PC-3 (cell line): ENCODE measurements at regions not wholly inside any gene's neighbourhood (a gene's known extent, or its start where the extent isn't known, plus 50 kb on each side); places are given as distances from the start of the nearest gene placed in this dataset.

ENCODE experiments used
- ATAC-seq: fragments of 200-7000 bp; cut with Tn5 transposase; 2 replicates; pipeline ENCODE4 v1.9.1; 2020; ENCODE audit warnings: mild to moderate bottlenecking, moderate library complexity
- BruUV-seq: library from RNA; stranded (reverse); fragments of 400-500 nt; replicated peaks from 2 replicates; lab custom pipeline; 2021; lab: Mats Ljungman, UMichigan
- CTCF ChIA-PET: fragments of 300-600 bp; sonication (Branson Sonifier 250); formaldehyde crosslinking; loops from one replicate; lab custom pipeline; 2022; ENCODE audit warnings: antibody characterized with exemption; lab: Charles Lee
- POLR2A ChIA-PET: fragments of 300-600 bp; sonication (Branson Sonifier 250); formaldehyde crosslinking; loops from one replicate; lab custom pipeline; 2022; ENCODE audit warnings: antibody characterized with exemption; ENCODE audit not compliant: unreplicated experiment; lab: Charles Lee
- DNase-seq: peaks from one replicate; pipeline ENCODE4 v3.0.0-alpha.2; 2015
- H2AFZ ChIP-seq: fragments of 300-600 bp; sonication (generic); 2 replicates; pipeline ENCODE4 v1.6.0; 2016; ENCODE audit warnings: antibody characterized with exemption, low read length
- H3F3A ChIP-seq: fragments of 300-600 bp; sonication (generic); one replicate; pipeline ENCODE4 v1.6.0; 2017; ENCODE audit warnings: antibody characterized with exemption, low read length, control low read depth, mild to moderate bottlenecking; ENCODE audit not compliant: unreplicated experiment
- H3K27ac ChIP-seq: fragments of 300-600 bp; sonication (generic); 2 replicates; pipeline ENCODE4 v1.5.1; 2016; ENCODE audit warnings: mild to moderate bottlenecking, low read length
- H3K27me3 ChIP-seq: fragments of 300-600 bp; sonication (generic); 2 replicates; pipeline ENCODE4 v1.6.1; 2016; ENCODE audit warnings: low read length, mixed read lengths
- H3K36me3 ChIP-seq: fragments of 300-600 bp; sonication (generic); 2 replicates; pipeline ENCODE4 v1.6.1; 2016; ENCODE audit warnings: low read depth, mixed run types, low read length, mixed read lengths
- H3K4me1 ChIP-seq: fragments of 300-600 bp; sonication (generic); 2 replicates; pipeline ENCODE4 v1.5.1; 2016; ENCODE audit warnings: low read length; ENCODE audit not compliant: insufficient read depth
- H3K4me2 ChIP-seq: fragments of 300-600 bp; sonication (generic); 2 replicates; pipeline ENCODE4 v1.6.0; 2016; ENCODE audit warnings: low read length
- H3K4me3 ChIP-seq: fragments of 300-600 bp; sonication (generic); 2 replicates; pipeline ENCODE4 v1.5.1; 2016; ENCODE audit warnings: mild to moderate bottlenecking, low read length, mixed read lengths
- H3K79me2 ChIP-seq: fragments of 300-600 bp; sonication (generic); 2 replicates; pipeline ENCODE4 v1.6.1; 2017; ENCODE audit warnings: low read length, mixed read lengths
- H3K9ac ChIP-seq: fragments of 300-600 bp; sonication (generic); 2 replicates; pipeline ENCODE4 v1.6.0; 2016; ENCODE audit warnings: mild to moderate bottlenecking, low read length
- H3K9me2 ChIP-seq: fragments of 300-600 bp; sonication (generic); replicated peaks from 2 replicates; pipeline ENCODE4 v1.6.1; 2016; ENCODE audit warnings: mixed run types, low read length, mixed read lengths
- H3K9me3 ChIP-seq: fragments of 300-600 bp; sonication (generic); 2 replicates; pipeline ENCODE4 v1.6.1; 2016; ENCODE audit warnings: low read length, mixed read lengths
- H4K20me1 ChIP-seq: fragments of 300-600 bp; sonication (generic); 2 replicates; pipeline ENCODE4 v1.6.1; 2016; ENCODE audit warnings: low read length, mixed read lengths
- EZH2 ChIP-seq: fragments of 300-600 bp; sonication (generic); IDR thresholded peaks from one replicate; pipeline ENCODE4 v1.6.1; 2017; ENCODE audit warnings: antibody characterized with exemption, mild to moderate bottlenecking, low read length; ENCODE audit not compliant: unreplicated experiment
- EZH2phosphoT487 ChIP-seq: fragments of 300-600 bp; sonication (generic); IDR thresholded peaks from 2 replicates; pipeline ENCODE4 v1.6.1; 2018; ENCODE audit warnings: mild to moderate bottlenecking, antibody characterized with exemption, low read length, borderline replicate concordance
- intact Hi-C: fragments of 100-400 bp; cut with micrococcal nuclease; formaldehyde crosslinking; loops from 2 replicates; pipeline ENCODE4 v1.9.0; 2023
- TF ChIP-seq, protein P1 (sequence below): fragments of 300-600 bp; sonication (generic); conservative IDR thresholded peaks from 2 replicates; pipeline ENCODE4 v1.5.1; 2017; ENCODE audit warnings: antibody characterized with exemption, low read depth, mild to moderate bottlenecking, low read length

DNA sequence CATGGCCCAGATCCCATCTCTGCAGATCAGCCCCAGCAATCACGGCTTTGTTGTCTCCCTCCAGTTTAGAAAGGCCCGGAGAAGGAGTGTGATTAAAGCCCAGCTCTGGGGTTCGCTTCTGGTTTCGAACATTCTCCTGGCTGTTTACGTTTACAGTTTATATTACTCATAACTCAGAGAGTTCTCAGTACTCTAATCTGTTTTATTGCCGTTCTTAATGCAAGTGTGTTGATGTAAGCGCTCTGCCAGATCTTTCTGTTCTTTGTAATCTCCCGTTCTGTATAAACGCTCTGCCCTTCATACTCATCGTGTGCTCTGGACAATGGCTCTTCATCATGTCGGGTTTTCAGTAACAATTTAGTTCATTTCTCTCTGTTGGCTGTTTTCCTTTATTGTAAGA is 82.5 kb upstream of the PRNP start:
- H3K27ac ChIP-seq = no peak overlapping the region
- no peaks in the 10 kb centered on the region for H3K79me2 ChIP-seq
- peaks cover 41% of the 10 kb centered on the region for H3K4me1 ChIP-seq
- TF ChIP-seq EZH2phosphoT487 (no peak), EZH2 (no peak)
- TF ChIP-seq, protein P1, sequence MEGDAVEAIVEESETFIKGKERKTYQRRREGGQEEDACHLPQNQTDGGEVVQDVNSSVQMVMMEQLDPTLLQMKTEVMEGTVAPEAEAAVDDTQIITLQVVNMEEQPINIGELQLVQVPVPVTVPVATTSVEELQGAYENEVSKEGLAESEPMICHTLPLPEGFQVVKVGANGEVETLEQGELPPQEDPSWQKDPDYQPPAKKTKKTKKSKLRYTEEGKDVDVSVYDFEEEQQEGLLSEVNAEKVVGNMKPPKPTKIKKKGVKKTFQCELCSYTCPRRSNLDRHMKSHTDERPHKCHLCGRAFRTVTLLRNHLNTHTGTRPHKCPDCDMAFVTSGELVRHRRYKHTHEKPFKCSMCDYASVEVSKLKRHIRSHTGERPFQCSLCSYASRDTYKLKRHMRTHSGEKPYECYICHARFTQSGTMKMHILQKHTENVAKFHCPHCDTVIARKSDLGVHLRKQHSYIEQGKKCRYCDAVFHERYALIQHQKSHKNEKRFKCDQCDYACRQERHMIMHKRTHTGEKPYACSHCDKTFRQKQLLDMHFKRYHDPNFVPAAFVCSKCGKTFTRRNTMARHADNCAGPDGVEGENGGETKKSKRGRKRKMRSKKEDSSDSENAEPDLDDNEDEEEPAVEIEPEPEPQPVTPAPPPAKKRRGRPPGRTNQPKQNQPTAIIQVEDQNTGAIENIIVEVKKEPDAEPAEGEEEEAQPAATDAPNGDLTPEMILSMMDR = no peak
- intact Hi-C loops = no loop called here
- H3K9ac ChIP-seq = no peak overlapping the region
- peak overlapping the region; percentile 24; the same call in 1 of the 2 replicates for H2AFZ ChIP-seq
- H3K9me3 ChIP-seq = no peaks in the 10 kb centered on the region
- ChIA-PET POLR2A (no interaction called here), CTCF (no interaction called here)
- H3F3A ChIP-seq = peaks cover 4% of the 10 kb centered on the region
- no TSS peak for BruUV-seq
- ATAC-seq (0 out of 2 replicates have a peak, but pooled peaks have one; percentile 4), DNase-seq (peak; percentile 26)
- H3K4me3 ChIP-seq = no peak overlapping the region
- no peaks in the 10 kb centered on the region for H4K20me1 ChIP-seq
- no peaks in the 10 kb centered on the region for H3K9me2 ChIP-seq
- no peaks in the 10 kb centered on the region for H3K36me3 ChIP-seq
- no peak overlapping the region for H3K4me2 ChIP-seq
- H3K27me3 ChIP-seq = no peaks in the 10 kb centered on the region

DNA sequence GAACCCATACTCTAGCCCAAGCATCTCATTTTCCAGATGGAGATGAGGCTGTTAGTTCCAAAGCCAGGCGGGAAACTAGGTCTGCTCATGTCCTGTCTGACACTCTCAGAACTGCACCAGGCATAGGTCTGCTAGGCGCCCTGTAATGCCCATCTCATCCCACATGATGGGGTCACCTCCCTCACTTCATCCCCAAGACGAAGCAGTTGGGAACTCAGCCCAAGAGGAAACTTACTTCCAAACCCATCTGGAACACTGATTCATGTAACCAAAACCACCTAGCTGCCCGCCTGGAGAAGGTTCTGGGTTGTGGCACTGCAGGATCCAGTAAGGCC is 84.0 kb upstream of the PRNP start:
- ChIA-PET CTCF (interaction anchor here (0.6 kb wide), 1 partner anchor 119 kb away, joined by 12 read pairs; the partner anchor contains the start of gene PRND), POLR2A (no interaction called here)
- Histone ChIP-seq H3K9me2 (no peaks in the 10 kb centered on the region), H3K4me1 (peaks cover 41% of the 10 kb centered on the region), H4K20me1 (no peaks in the 10 kb centered on the region), H3K4me2 (peak overlapping the region; percentile 79), H3K9ac (no peak overlapping the region), H3K4me3 (no peak overlapping the region), H3K27ac (no peak overlapping the region), H3K9me3 (no peaks in the 10 kb centered on the region), H3K79me2 (no peaks in the 10 kb centered on the region), H2AFZ (no peak overlapping the region), H3K36me3 (no peaks in the 10 kb centered on the region), H3F3A (peaks cover 4% of the 10 kb centered on the region), H3K27me3 (no peaks in the 10 kb centered on the region)
- ATAC-seq (peak; percentile 12), DNase-seq (peak; percentile 36)
- BruUV-seq = no TSS peak
- intact Hi-C loops = no loop called here
- TF ChIP-seq, protein P1 = no peak
- TF ChIP-seq EZH2 = no peak
- TF ChIP-seq EZH2phosphoT487 = no peak

DNA sequence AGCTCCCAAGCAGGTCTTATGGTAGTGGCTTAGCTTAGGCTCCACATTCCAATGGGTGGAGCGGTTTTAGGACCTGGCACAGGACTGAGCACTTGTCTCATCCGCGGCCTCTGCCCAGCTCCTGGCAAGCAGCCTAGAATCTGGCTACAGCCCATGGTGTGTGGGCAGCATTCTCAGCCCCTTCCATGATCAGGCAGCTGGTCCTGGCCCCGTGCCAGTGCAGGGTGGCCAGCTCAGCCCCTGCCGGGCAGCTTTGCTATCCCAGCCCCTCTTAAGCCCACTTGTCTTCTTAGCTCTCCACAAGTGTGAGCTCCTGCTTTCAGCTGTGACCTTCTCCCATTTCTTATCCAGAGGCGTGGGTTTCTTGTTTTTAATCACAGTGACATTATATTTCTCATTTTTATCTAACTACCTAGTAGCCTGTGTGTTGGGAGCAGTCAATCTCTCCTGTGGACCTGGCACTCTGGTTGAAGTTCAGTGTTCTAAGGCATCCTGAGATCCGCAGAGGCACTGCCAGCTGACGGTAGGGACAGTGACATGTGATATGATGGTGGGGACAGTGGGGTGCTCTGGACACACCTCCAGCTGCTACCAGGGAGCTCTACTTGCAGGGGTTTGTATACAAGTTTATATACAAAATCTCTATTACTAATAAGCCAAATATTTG is 84.5 kb upstream of the PRNP start:
- H3K4me2 ChIP-seq = peak overlapping the region; percentile 79
- H3F3A ChIP-seq = peaks cover 4% of the 10 kb centered on the region
- peak overlapping the region; percentile 65 for H3K27ac ChIP-seq
- DNase-seq (peak; percentile 94), ATAC-seq (peak; percentile 81)
- no peaks in the 10 kb centered on the region for H3K9me2 ChIP-seq
- no peaks in the 10 kb centered on the region for H4K20me1 ChIP-seq
- no peaks in the 10 kb centered on the region for H3K9me3 ChIP-seq
- intact Hi-C loops = no loop called here
- ChIA-PET POLR2A (no interaction called here), CTCF (interaction anchor here (0.6 kb wide), 2 partner anchors 120 to 373 kb away, joined by 4 read pairs; partner anchors contain the start of gene PRND)
- H3K27me3 ChIP-seq = no peaks in the 10 kb centered on the region
- H3K36me3 ChIP-seq = no peaks in the 10 kb centered on the region
- H3K9ac ChIP-seq = no peak overlapping the region
- peak overlapping the region; percentile 48; the same call in 1 of the 2 replicates for H3K4me3 ChIP-seq
- H3K79me2 ChIP-seq = no peaks in the 10 kb centered on the region
- H2AFZ ChIP-seq = no peak overlapping the region
- TF ChIP-seq, protein P1 = no peak
- TF ChIP-seq EZH2phosphoT487 (no peak), EZH2 (no peak)
- BruUV-seq = no TSS peak
- peaks cover 41% of the 10 kb centered on the region for H3K4me1 ChIP-seq
